Psoas muscle (tissue), 7 donors: ENCODE measurements at regions not wholly inside any gene's neighbourhood (a gene's known extent, or its start where the extent isn't known, plus 50 kb on each side); places are given as distances from the start of the nearest gene placed in this dataset.

Experiments
- ATAC-seq, 4 donors: fragments of 200-7000 bp; cut with Tn5 transposase; one replicate each; pipeline ENCODE4 v1.9.1; 2020; ENCODE audit warnings: moderate library complexity in 3 of 4, mild to moderate bottlenecking in 2 of 4
- DNase-seq, 2 donors: peaks; one replicate each; pipeline ENCODE4 v3.0.0-alpha.2; 2020
- H3K27ac ChIP-seq: fragments of 200-600 bp; one replicate; pipeline ENCODE4 v1.8.0; 2022
- H3K27me3 ChIP-seq, 3 donors: fragments of 200-600 bp in 1 of 3; one replicate each; pipeline versions ENCODE4 v1.6.1 to v1.8.0; 2013 to 2022; ENCODE audit warnings: low read length in 2 of 3, mild to moderate bottlenecking in 2 of 3, moderate library complexity in 1 of 3; ENCODE audit not compliant: insufficient read depth in 3 of 3
- H3K36me3 ChIP-seq, 2 donors: fragments of 200-600 bp in 1 of 2; one replicate each; pipeline versions ENCODE4 v1.6.1 to v1.8.0; 2013 to 2022; ENCODE audit warnings: low read depth in 1 of 2, mild to moderate bottlenecking in 1 of 2, moderate library complexity in 1 of 2; ENCODE audit not compliant: insufficient read depth in 1 of 2
- H3K4me1 ChIP-seq: fragments of 200-600 bp; one replicate; pipeline ENCODE4 v1.8.0; 2022
- H3K4me3 ChIP-seq: fragments of 200-600 bp; one replicate; pipeline ENCODE4 v1.8.0; 2022; ENCODE audit warnings: mild to moderate bottlenecking
- H3K9me3 ChIP-seq: fragments of 200-600 bp; one replicate; pipeline ENCODE4 v1.8.0; 2022
- WGBS, 3 donors: extraction: QIAGEN DNeasy Blood & Tissue Kit; methylation state at CpG; one replicate each; pipeline versions ENCODE4 v1.1.6 to v1.1.7; 2013; 5-methylcytosine and 5-hydroxymethylcytosine counted together
- intact Hi-C, 2 donors: fragments of 100-400 bp; cut with DNase I; formaldehyde crosslinking; loops; one replicate each; pipeline versions ENCODE4 v1.11.0 to v1.14.2; 2022
- TF ChIP-seq, protein P1 (sequence below): fragments of 200-600 bp; IDR thresholded peaks from one replicate; pipeline ENCODE4 v1.8.0; 2022; ENCODE audit warnings: antibody characterized with exemption
- donor health status: healthy with polysubstance abuse.
- donor health status: DM: no; HTN: no; CAD: no; lungs with moderate emphysema.
- donor health status: Bipolar disorder and iron deficiency.
- donor health status: healthy.
- donor health status: DM: yes; HTN: yes; CAD: no.
- donor health status: DM: no; HTN: no; CAD: no.
- donor health status: DM: yes; HTN: yes; CAD: no.

DNA sequence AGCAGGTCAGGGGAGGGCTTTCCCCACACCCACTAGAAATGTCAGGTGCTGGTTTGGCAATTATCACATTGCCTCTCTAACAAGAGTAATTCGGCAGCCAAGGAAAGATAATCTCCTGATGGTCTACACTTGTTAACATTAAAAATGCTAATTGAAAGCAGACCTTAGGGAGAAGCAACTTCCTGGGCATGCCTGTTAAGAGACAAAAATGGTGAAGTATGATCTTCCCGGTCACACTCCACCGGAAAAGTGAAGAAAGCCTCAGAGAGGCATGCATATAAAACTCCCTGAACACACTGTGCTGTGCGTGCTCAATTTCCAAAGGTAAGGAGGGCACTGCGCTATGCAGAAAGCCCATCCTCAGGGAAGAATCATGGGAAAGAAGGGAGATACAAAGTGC is 244.3 kb downstream of the FAM170A start:
- Histone ChIP-seq H3K4me1 (no peaks in the 10 kb centered on the region), H3K4me3 (no peak overlapping the region), H3K27ac (no peak overlapping the region), H3K9me3 (no peaks in the 10 kb centered on the region), H3K27me3 (no peaks in the 10 kb centered on the region), H3K36me3 (no peaks in the 10 kb centered on the region)
- no peak for DNase-seq
- TF ChIP-seq, protein P1, sequence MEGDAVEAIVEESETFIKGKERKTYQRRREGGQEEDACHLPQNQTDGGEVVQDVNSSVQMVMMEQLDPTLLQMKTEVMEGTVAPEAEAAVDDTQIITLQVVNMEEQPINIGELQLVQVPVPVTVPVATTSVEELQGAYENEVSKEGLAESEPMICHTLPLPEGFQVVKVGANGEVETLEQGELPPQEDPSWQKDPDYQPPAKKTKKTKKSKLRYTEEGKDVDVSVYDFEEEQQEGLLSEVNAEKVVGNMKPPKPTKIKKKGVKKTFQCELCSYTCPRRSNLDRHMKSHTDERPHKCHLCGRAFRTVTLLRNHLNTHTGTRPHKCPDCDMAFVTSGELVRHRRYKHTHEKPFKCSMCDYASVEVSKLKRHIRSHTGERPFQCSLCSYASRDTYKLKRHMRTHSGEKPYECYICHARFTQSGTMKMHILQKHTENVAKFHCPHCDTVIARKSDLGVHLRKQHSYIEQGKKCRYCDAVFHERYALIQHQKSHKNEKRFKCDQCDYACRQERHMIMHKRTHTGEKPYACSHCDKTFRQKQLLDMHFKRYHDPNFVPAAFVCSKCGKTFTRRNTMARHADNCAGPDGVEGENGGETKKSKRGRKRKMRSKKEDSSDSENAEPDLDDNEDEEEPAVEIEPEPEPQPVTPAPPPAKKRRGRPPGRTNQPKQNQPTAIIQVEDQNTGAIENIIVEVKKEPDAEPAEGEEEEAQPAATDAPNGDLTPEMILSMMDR, result no peak
- ATAC-seq, result no peak
- 50 to 52% (median 52%) methylated on average over 5 of the region's 5 CpGs for WGBS, 3 donors
- intact Hi-C loops, result no loop called here

- no peak overlapping the region for H3K27ac ChIP-seq
- H3K9me3 ChIP-seq, result no peaks in the 10 kb centered on the region
- TF ChIP-seq, protein P1, result no peak
- ATAC-seq (no peak), DNase-seq (no peak)
- H3K36me3 ChIP-seq, result no peaks in the 10 kb centered on the region
- H3K4me3 ChIP-seq, result no peak overlapping the region
- H3K27me3 ChIP-seq, result no peaks in the 10 kb centered on the region
- no peaks in the 10 kb centered on the region for H3K4me1 ChIP-seq
- intact Hi-C loops, result no loop called here
These were observed 247.2 kb downstream of the FAM170A start for GRCh38 chr5:119876522-119876921.

DNA sequence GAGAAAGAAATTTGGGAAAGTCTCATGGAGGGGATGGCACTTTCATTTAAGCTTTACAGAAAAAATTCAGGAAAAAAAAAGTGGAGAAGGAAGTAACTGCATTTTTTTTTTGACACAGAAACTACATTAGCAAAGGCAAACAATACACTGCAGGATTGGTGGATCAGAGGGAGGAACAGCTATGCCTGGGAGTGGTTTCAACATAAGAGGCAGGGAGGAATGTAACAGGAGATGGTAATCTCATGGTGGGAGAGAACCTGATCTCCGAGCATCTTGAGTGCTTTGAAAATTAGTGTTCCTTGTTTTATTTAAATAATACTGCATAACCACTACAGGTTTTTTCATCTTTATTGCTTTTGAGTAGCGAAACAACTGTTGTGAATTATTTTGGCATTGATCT is 249.4 kb downstream of the FAM170A start:
- Histone ChIP-seq H3K9me3 (no peaks in the 10 kb centered on the region), H3K27ac (no peak overlapping the region), H3K4me3 (no peak overlapping the region), H3K36me3 (no peaks in the 10 kb centered on the region), H3K27me3 (no peaks in the 10 kb centered on the region), H3K4me1 (no peaks in the 10 kb centered on the region)
- TF ChIP-seq, protein P1, result no peak
- 48 to 57% (median 52%) methylated on average over 2 of the region's 2 CpGs for WGBS, 3 donors
- DNase-seq (no peak), ATAC-seq (no peak)
- intact Hi-C loops, result no loop called here

DNA sequence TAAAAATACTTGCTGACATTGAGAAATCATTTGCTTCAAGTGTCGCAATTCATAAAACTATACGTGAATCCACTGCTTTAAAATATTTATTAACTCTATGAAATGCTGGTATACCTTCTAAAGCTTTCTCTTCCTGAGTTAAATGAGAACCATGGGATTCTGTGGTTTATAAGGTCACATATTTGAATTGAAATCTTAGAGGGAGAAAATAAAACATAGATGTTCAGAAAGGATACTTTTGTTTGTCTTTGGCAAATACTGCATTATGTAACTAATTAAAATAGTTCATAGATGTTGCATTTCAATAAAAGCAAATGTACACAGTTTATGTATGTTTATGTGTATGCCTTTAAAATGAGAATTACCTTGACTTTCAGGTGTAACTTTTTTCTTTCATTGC is 250.1 kb downstream of the FAM170A start:
- H3K4me1 ChIP-seq, result no peaks in the 10 kb centered on the region
- H3K36me3 ChIP-seq, result no peaks in the 10 kb centered on the region
- DNase-seq (no peak), ATAC-seq (no peak)
- no peaks in the 10 kb centered on the region for H3K27me3 ChIP-seq
- H3K4me3 ChIP-seq, result no peak overlapping the region
- 65 to 73% (median 67%) methylated on average over 2 of the region's 2 CpGs for WGBS, 3 donors
- no peaks in the 10 kb centered on the region for H3K9me3 ChIP-seq
- TF ChIP-seq, protein P1, result no peak
- H3K27ac ChIP-seq, result no peak overlapping the region
- intact Hi-C loops, result no loop called here

GRCh38 chr5:119895066-119895465 is 265.7 kb downstream of the FAM170A start:
- ATAC-seq (no peak), DNase-seq (no peak)
- Histone ChIP-seq H3K27ac (no peak overlapping the region), H3K4me1 (no peaks in the 10 kb centered on the region), H3K36me3 (no peaks in the 10 kb centered on the region), H3K9me3 (no peaks in the 10 kb centered on the region), H3K27me3 (no peaks in the 10 kb centered on the region), H3K4me3 (no peak overlapping the region)
- TF ChIP-seq, protein P1, result no peak
- WGBS, 3 donors, result 67 to 89% (median 88%) methylated on average over 2 of the region's 2 CpGs
- intact Hi-C loops, result no loop called here
